HFFc6 (cell line): ENCODE measurements at regions not wholly inside any gene's neighbourhood (a gene's known extent, or its start where the extent isn't known, plus 50 kb on each side); places are given as distances from the start of the nearest gene placed in this dataset.
A peak's percentile ranks its signal among the peaks of the same experiment; 100 is the strongest.

Experiments used
- DNase-seq: peaks from one replicate; pipeline ENCODE4 v3.0.0-alpha.2; 2018
- H3K27ac Mint-ChIP-seq: 2 replicates; pipeline ENCODE4 v1.8.0; 2020; ENCODE audit warnings: mild to moderate bottlenecking, mixed read lengths
- H3K27me3 Mint-ChIP-seq: 2 replicates; pipeline ENCODE4 v1.8.0; 2021; ENCODE audit warnings: mild to moderate bottlenecking, moderate library complexity, mixed read lengths; ENCODE audit not compliant: insufficient read depth
- H3K36me3 Mint-ChIP-seq: 2 replicates; pipeline ENCODE4 v1.8.0; 2021; ENCODE audit warnings: low read depth, mixed read lengths
- H3K4me1 Mint-ChIP-seq: 2 replicates; pipeline ENCODE4 v1.8.0; 2020; ENCODE audit warnings: low read depth, mixed read lengths
- H3K4me3 Mint-ChIP-seq: 2 replicates; pipeline ENCODE4 v1.8.0; 2020; ENCODE audit warnings: mild to moderate bottlenecking, moderate library complexity, mixed read lengths
- H3K9me3 Mint-ChIP-seq: 2 replicates; pipeline ENCODE4 v1.8.0; 2020; ENCODE audit warnings: mild to moderate bottlenecking, mixed read lengths
- TF ChIP-seq, protein P1 (sequence below): fragments of 200-600 bp; sonication (generic); IDR thresholded peaks from 2 replicates; pipeline ENCODE4 v1.5.0; 2021; ENCODE audit warnings: antibody characterized with exemption, mild to moderate bottlenecking

DNA sequence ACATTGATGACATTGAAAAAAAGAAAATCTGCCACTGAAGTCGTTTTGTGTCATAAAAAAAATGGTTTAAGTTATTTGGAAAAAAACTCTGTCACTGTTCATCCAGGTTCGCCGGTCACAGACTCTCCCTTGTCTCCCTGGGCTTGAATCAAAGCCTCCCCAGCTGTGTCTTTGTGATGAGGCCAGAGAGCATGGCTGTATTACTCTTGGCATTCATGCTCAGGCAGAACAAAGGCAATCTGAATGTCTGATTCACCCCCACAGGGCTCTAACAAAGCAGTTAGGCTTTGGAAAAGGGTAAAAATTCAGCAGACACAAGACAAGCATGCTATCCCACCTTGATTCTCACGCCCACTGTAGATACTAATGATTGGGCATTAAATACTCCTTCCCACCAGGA, 304.3 kb upstream of the PLD5 start:
- Mint-ChIP-seq H3K27me3 (no peaks in the 10 kb centered on the region), H3K27ac (no peak overlapping the region), H3K9me3 (peaks cover 30% of the 10 kb centered on the region), H3K36me3 (no peaks in the 10 kb centered on the region), H3K4me3 (no peak overlapping the region), H3K4me1 (no peaks in the 10 kb centered on the region)
- TF ChIP-seq, protein P1, sequence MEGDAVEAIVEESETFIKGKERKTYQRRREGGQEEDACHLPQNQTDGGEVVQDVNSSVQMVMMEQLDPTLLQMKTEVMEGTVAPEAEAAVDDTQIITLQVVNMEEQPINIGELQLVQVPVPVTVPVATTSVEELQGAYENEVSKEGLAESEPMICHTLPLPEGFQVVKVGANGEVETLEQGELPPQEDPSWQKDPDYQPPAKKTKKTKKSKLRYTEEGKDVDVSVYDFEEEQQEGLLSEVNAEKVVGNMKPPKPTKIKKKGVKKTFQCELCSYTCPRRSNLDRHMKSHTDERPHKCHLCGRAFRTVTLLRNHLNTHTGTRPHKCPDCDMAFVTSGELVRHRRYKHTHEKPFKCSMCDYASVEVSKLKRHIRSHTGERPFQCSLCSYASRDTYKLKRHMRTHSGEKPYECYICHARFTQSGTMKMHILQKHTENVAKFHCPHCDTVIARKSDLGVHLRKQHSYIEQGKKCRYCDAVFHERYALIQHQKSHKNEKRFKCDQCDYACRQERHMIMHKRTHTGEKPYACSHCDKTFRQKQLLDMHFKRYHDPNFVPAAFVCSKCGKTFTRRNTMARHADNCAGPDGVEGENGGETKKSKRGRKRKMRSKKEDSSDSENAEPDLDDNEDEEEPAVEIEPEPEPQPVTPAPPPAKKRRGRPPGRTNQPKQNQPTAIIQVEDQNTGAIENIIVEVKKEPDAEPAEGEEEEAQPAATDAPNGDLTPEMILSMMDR, result no peak
- no peak for DNase-seq

DNA sequence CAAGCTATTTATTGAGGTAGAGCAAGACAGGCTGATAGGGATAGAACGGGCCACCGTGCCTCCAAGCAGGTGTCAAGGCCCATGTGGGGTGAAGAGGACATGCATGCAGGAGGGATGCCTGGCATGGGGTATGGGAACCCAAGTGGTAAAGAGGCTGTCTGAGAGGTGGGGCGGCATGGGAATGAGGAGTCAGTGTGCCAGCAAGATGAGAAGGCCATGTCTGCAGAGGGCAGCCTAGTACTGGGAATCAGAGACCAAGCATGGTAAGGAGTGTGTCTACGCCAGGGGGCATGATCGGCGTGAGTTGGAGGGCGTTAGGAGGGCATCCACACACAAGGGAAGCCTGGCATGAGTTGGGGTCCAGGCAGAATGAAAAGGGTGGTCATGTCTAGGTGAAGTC, 303.7 kb upstream of the PLD5 start:
- H3K4me1 Mint-ChIP-seq, result no peaks in the 10 kb centered on the region
- no peak overlapping the region for H3K27ac Mint-ChIP-seq
- DNase-seq, result no peak
- TF ChIP-seq, protein P1, result no peak
- peaks cover 33% of the 10 kb centered on the region for H3K9me3 Mint-ChIP-seq
- H3K4me3 Mint-ChIP-seq, result no peak overlapping the region
- H3K36me3 Mint-ChIP-seq, result no peaks in the 10 kb centered on the region
- no peaks in the 10 kb centered on the region for H3K27me3 Mint-ChIP-seq

DNA sequence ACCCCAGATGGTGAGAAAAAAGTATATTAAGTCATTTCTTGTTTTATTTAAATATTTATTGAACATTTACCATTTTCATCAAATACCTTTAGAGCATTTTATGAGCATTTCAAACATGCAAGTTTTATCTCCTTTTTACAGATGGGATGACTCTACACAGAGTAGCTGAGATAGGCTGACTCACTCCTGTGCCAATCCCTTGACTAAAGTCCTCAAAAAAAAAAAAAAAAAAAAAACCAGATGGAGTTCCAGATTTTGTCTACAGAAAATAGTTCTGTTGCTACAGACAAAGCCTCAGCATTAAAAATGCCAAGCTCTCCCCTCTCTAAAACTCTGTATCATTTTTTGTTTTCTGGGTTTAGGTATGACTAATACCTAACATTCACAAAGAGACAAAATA, 303.0 kb upstream of the PLD5 start:
- H3K4me3 Mint-ChIP-seq, result no peak overlapping the region
- TF ChIP-seq, protein P1, result no peak
- H3K9me3 Mint-ChIP-seq, result peaks cover 38% of the 10 kb centered on the region
- DNase-seq, result no peak
- no peaks in the 10 kb centered on the region for H3K27me3 Mint-ChIP-seq
- H3K36me3 Mint-ChIP-seq, result no peaks in the 10 kb centered on the region
- no peak overlapping the region for H3K27ac Mint-ChIP-seq
- H3K4me1 Mint-ChIP-seq, result no peaks in the 10 kb centered on the region

DNA sequence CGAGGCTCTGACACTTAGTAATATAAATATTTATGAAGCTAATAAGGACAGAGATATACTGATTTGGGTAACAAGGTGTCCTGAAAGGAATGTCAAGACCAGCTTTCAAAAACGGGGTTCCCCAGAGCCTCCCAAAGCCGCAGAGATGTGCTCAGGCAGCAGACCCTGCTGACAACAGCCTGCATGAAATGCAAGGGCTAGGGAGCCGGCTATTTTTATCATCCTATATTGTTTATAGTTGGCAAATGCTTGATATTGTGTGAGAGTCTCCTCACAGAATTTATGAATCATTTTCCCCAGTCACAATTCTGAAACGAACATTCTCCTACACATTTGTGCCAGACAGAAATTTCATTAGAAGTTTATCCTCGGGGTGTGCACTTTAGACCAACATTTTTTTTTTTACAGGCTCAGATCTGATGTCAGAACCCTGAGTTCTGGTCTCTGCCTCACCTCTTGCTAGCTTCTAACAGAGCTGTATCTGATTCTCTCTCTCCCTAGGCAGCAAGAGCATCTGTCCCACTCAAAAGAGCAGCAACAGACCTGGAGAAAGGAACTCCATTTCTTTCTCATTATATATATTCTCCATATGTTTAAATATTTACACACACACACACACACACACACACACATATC, 302.3 kb upstream of the PLD5 start:
- no peak overlapping the region for H3K27ac Mint-ChIP-seq
- peaks cover 42% of the 10 kb centered on the region for H3K9me3 Mint-ChIP-seq
- no peaks in the 10 kb centered on the region for H3K4me1 Mint-ChIP-seq
- no peaks in the 10 kb centered on the region for H3K36me3 Mint-ChIP-seq
- H3K4me3 Mint-ChIP-seq, result no peak overlapping the region
- H3K27me3 Mint-ChIP-seq, result no peaks in the 10 kb centered on the region
- DNase-seq, result no peak
- TF ChIP-seq, protein P1, result no peak

DNA sequence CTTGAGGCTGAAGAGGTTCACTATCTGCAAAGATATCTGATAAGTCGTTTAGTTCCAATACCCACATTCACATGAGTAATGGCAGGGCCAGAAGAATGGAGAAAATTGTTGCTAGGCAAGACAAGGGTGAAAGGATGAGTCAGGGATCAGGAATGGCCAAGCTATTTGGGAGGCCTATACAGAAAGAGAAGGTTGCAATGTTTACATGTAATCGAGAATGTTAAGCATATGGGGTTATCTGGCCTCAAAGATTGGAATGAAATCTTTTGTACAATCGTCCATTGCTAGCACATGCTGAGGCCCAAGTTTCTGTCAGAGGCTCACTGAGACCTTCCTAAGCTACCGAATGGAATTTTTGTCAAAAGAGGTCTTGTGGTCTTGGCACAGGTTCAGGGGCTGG, 299.9 kb upstream of the PLD5 start:
- peak; percentile 8 for DNase-seq
- Mint-ChIP-seq H3K4me3 (no peak overlapping the region), H3K27me3 (no peaks in the 10 kb centered on the region), H3K27ac (no peak overlapping the region), H3K4me1 (no peaks in the 10 kb centered on the region), H3K36me3 (no peaks in the 10 kb centered on the region), H3K9me3 (peaks cover 39% of the 10 kb centered on the region)
- TF ChIP-seq, protein P1, result no peak
